GM18907 (cell line): ENCODE measurements at regions not wholly inside any gene's neighbourhood (a gene's known extent, or its start where the extent isn't known, plus 50 kb on each side); places are given as distances from the start of the nearest gene placed in this dataset.

Experiments used
- ATAC-seq: cut with Tn5 transposase; IDR thresholded peaks from one replicate; pipeline ENCODE4 v1.9.1; 2021; ENCODE audit warnings: mild to moderate bottlenecking, moderate library complexity; ENCODE audit not compliant: unreplicated experiment

- ATAC-seq = no peak
These were observed 205.8 kb upstream of the LYPLAL1 start for GRCh38 chr1:218967836-218968235.

GRCh38 chr1:218969006-218969405, 204.7 kb upstream of the LYPLAL1 start:
- ATAC-seq = no peak

GRCh38 chr1:218970397-218970990, 203.2 kb upstream of the LYPLAL1 start:
- ATAC-seq = no peak

GRCh38 chr1:218971156-218971555, 202.5 kb upstream of the LYPLAL1 start:
- ATAC-seq = no peak

- no peak for ATAC-seq
These were observed 192.8 kb upstream of the LYPLAL1 start for GRCh38 chr1:218980881-218981280.

- ATAC-seq = no peak
These were observed 191.2 kb upstream of the LYPLAL1 start for GRCh38 chr1:218982482-218982881.

- ATAC-seq = no peak
These were observed 190.2 kb upstream of the LYPLAL1 start for GRCh38 chr1:218983433-218983832.

GRCh38 chr1:218983848-218984247, 189.8 kb upstream of the LYPLAL1 start:
- peak; percentile 53 for ATAC-seq

- ATAC-seq = no peak
These were observed 188.2 kb upstream of the LYPLAL1 start for GRCh38 chr1:218985424-218985984.

- ATAC-seq = no peak
These were observed 186.9 kb upstream of the LYPLAL1 start for GRCh38 chr1:218986816-218987215.

GRCh38 chr1:218990019-218990418, 183.7 kb upstream of the LYPLAL1 start:
- ATAC-seq = no peak

- ATAC-seq = no peak
These were observed 182.6 kb upstream of the LYPLAL1 start for GRCh38 chr1:218991089-218991488.

GRCh38 chr1:218994615-218995014, 179.1 kb upstream of the LYPLAL1 start:
- no peak for ATAC-seq

- no peak for ATAC-seq
These were observed 178.5 kb upstream of the LYPLAL1 start for GRCh38 chr1:218995091-218995665.

GRCh38 chr1:218996362-218996761, 177.3 kb upstream of the LYPLAL1 start:
- no peak for ATAC-seq

GRCh38 chr1:219000005-219000404, 173.7 kb upstream of the LYPLAL1 start:
- ATAC-seq = no peak

GRCh38 chr1:219000631-219001030, 173.0 kb upstream of the LYPLAL1 start:
- ATAC-seq = no peak

- peak; percentile 50 for ATAC-seq
These were observed 163.0 kb upstream of the LYPLAL1 start for GRCh38 chr1:219010720-219011119.

- ATAC-seq = no peak
These were observed 153.3 kb upstream of the LYPLAL1 start for GRCh38 chr1:219020386-219020785.

- ATAC-seq = no peak
These were observed 152.8 kb upstream of the LYPLAL1 start for GRCh38 chr1:219020846-219021245.

GRCh38 chr1:219027146-219027673, 146.5 kb upstream of the LYPLAL1 start:
- ATAC-seq = no peak

GRCh38 chr1:219031809-219032208, 141.9 kb upstream of the LYPLAL1 start:
- no peak for ATAC-seq
